ENCODE measurements at regions not wholly inside any gene's neighbourhood (a gene's known extent, or its start where the extent isn't known, plus 50 kb on each side); places are given as distances from the start of the nearest gene placed in this dataset.

DNA sequence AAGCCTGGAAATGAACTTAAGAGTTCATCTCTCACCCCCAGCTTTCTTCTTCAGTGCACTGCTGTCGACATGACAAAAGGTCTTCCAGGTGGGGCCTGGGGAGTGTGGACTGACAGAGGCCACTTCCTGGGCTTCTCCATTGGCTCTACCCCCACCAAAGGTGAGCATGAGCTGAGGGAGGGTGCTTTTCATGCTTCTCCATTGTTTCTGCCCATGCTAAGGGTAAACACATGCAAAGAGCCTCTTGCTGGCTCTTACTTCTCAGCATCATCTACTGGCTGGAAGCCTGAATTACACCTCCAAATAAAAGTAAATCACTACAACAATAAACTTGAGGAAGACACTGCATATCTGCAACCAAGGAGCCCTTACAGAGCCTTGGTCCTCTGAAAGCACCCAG, 227.2 kb downstream of the EPM2A start:
- H3K4me3 ChIP-seq = no peak overlapping the region
- no peak for DNase-seq (ENCODE audit: low spot score)
- no peaks in the 10 kb centered on the region for H3K4me1 ChIP-seq
- no peaks in the 10 kb centered on the region for H3K36me3 ChIP-seq
- TF ChIP-seq, protein P1, sequence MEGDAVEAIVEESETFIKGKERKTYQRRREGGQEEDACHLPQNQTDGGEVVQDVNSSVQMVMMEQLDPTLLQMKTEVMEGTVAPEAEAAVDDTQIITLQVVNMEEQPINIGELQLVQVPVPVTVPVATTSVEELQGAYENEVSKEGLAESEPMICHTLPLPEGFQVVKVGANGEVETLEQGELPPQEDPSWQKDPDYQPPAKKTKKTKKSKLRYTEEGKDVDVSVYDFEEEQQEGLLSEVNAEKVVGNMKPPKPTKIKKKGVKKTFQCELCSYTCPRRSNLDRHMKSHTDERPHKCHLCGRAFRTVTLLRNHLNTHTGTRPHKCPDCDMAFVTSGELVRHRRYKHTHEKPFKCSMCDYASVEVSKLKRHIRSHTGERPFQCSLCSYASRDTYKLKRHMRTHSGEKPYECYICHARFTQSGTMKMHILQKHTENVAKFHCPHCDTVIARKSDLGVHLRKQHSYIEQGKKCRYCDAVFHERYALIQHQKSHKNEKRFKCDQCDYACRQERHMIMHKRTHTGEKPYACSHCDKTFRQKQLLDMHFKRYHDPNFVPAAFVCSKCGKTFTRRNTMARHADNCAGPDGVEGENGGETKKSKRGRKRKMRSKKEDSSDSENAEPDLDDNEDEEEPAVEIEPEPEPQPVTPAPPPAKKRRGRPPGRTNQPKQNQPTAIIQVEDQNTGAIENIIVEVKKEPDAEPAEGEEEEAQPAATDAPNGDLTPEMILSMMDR (IDR thresholded peaks at IDR 0.05) = no peak
- no peak overlapping the region for H3K27ac ChIP-seq
- no peaks in the 10 kb centered on the region for H3K27me3 ChIP-seq
- H3K9me3 ChIP-seq = peaks cover 8 to 36% of the 10 kb centered on the region in 2 donors

DNA sequence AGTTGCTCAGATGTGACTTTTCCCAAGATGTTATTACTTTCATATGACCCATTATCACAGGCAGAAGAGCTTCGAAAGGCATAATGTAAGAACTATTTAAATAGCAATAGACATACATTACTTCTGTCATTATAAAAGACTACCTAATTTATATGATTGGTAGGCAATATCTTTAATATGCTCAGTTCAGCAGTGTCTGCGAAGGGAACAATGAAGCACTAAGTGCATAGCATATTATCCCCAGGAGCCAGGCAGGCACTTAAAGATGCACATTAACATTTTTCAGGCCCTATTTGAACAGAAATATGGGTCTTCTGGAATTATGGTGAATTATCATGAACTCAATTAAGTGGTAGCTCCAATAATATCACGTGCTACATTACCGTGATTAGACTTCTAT, 217.8 kb downstream of the EPM2A start:
- TF ChIP-seq, protein P1 (IDR thresholded peaks at IDR 0.05) = no peak
- no peaks in the 10 kb centered on the region for H3K36me3 ChIP-seq
- H3K27ac ChIP-seq = no peak overlapping the region

DNA sequence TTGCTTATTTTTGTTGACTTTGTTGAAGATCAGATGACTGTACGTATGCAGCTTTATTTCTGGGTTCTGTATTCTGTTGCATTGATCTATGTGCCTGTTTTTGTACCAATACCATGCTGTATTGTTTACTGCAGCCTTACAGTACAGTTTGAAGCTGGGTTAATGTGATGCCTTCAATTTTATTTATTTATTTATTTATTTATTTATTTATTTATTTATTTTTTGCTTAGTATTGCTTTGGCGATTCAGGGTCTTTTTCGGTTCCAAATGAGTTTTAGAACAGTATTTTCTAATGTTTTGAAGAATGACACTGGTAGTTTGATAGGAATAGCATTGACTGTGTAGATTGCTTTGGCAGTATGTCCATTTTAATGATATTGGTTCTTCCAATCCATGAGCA, 210.3 kb downstream of the EPM2A start:
- no peak overlapping the region for H3K4me3 ChIP-seq
- no peak overlapping the region for H3K27ac ChIP-seq
- H3K36me3 ChIP-seq = no peaks in the 10 kb centered on the region
- TF ChIP-seq, protein P1 (IDR thresholded peaks at IDR 0.05) = no peak
- no peak for DNase-seq (ENCODE audit: low spot score)
- H3K9me3 ChIP-seq = no peaks in the 10 kb centered on the region
- no peaks in the 10 kb centered on the region for H3K27me3 ChIP-seq
- no peaks in the 10 kb centered on the region for H3K4me1 ChIP-seq

More for the DNA sequence above, 217.8 kb downstream of the EPM2A start:
- Histone ChIP-seq H3K27me3 (no peaks in the 10 kb centered on the region), H3K9me3 (no peaks in the 10 kb centered on the region), H3K4me3 (no peak overlapping the region), H3K4me1 (no peaks in the 10 kb centered on the region)
- no peak for DNase-seq (ENCODE audit: low spot score)

DNA sequence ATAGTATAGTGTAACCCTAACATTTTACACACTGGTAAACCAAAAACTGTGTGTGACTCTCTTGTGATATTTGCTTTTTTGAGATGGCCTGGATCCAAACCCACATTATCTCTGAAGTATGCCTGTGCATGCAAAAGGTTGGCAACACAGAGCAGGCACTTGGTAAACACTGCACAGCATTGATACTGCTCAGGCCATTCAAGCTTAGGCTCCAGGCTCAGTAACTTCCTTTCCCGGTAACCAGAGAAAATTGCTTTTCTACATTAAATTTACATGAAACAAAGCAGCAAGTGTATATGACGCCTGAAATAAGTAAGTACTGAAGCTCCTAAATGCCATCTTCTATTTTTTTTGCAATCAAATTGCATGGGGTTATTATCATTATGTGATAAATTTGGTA, 205.7 kb downstream of the EPM2A start:
- Histone ChIP-seq H3K9me3 (no peaks in the 10 kb centered on the region), H3K27me3 (no peaks in the 10 kb centered on the region), H3K27ac (no peak overlapping the region), H3K4me3 (no peak overlapping the region), H3K36me3 (no peaks in the 10 kb centered on the region), H3K4me1 (no peaks in the 10 kb centered on the region)
- DNase-seq (ENCODE audit: low spot score) = no peak
- TF ChIP-seq, protein P1 (IDR thresholded peaks at IDR 0.05) = no peak

DNA sequence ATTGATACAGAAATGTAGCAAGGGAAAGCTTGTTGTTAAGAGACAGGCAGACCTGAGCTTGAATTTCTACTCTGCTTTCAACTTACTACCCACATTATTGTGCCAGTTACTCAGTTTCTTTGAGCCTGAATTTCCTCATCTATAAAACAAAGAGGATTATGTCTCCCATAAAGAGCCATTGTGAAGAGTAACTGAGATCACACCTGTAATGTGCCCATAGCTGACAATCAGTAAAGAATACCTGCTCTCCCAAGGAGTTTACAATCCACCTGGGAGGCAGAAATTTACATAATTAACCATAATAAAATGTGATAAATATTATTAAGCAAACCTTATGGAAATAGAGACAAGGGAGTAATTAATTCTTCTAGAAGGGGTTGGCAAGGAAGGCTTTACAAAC, 204.9 kb downstream of the EPM2A start:
- Histone ChIP-seq H3K4me3 (no peak overlapping the region), H3K27me3 (no peaks in the 10 kb centered on the region), H3K4me1 (no peaks in the 10 kb centered on the region), H3K27ac (no peak overlapping the region), H3K9me3 (no peaks in the 10 kb centered on the region), H3K36me3 (no peaks in the 10 kb centered on the region)
- TF ChIP-seq, protein P1 (IDR thresholded peaks at IDR 0.05) = no peak
- DNase-seq (ENCODE audit: low spot score) = no peak

DNA sequence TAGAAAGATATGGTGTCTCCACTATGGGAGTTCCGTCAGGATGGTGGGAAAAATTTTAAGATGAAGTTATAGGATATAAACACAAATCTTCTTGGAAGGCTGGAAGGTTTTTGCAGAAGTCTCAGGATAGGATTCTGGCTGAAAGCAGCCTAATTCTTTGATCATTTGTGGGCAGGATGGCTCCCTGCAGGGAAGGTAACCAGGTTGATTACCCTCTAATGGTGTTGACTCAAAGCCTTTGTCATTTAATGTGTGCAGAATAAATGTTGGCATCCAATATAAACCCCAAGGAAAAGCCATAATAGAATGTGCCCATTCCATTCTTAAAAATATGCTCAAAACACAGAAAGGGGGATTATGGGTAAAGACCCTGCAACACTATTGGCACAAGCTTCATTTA, 204.3 kb downstream of the EPM2A start:
- Histone ChIP-seq H3K4me1 (no peaks in the 10 kb centered on the region), H3K4me3 (no peak overlapping the region), H3K9me3 (no peaks in the 10 kb centered on the region), H3K27me3 (no peaks in the 10 kb centered on the region), H3K27ac (no peak overlapping the region), H3K36me3 (no peaks in the 10 kb centered on the region)
- TF ChIP-seq, protein P1 (IDR thresholded peaks at IDR 0.05) = no peak
- DNase-seq (ENCODE audit: low spot score) = no peak
